Urothelium cell line (cell line): ENCODE measurements at regions not wholly inside any gene's neighbourhood (a gene's known extent, or its start where the extent isn't known, plus 50 kb on each side); places are given as distances from the start of the nearest gene placed in this dataset.

Source experiments
- DNase-seq: peaks from one replicate; pipeline ENCODE4 v3.0.0; 2011; ENCODE audit warnings: low spot score, mixed read lengths
- FAIRE-seq: peaks from 2 replicates; lab custom pipeline; 2011; peaks lifted over from hg19 to GRCh38; lab: Jason Lieb, UNC

DNA sequence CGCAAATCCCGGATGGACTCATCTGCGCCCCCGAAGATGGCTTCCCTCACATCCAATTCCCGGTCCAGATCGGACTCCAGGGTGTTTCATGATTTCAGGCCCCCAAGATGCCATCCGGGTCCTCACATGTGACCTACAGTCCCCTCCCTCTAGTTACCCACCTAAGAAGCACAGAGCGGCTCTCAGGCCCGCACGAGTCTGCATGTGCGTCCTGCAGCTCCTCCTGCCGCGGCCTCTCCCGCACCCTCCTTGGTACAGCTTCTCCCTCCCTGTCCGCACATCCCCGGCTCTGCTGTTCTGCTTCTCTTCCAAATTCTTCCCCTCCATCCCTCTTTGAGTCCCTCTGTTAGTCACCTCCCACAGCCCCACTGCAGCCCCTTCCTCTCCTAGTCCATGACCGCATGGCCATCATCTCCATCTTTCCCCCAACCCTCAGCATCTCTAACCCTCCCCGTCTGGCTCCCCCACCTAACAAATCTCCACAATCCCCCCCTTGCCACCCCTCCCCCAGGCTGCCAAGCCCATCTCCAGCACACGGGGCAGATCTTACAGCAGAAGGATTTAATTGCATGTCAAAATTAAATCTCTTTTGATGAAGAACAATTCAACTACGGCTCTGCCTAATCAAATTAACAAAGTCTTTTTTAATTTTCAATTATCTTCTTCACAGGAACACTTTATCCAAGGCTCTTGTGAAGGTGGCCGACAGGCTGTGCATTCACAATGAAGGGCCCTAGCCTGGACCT lies 231.0 kb downstream of the RBFOX3 start:
- DNase-seq (no peak), FAIRE-seq (no peak)

GRCh38 chr17:79377230-79377786 lies 233.5 kb downstream of the RBFOX3 start:
- DNase-seq (no peak), FAIRE-seq (peak; percentile 65)

GRCh38 chr17:79374807-79375206 lies 236.0 kb downstream of the RBFOX3 start:
- DNase-seq = no peak
- FAIRE-seq = no peak

DNA sequence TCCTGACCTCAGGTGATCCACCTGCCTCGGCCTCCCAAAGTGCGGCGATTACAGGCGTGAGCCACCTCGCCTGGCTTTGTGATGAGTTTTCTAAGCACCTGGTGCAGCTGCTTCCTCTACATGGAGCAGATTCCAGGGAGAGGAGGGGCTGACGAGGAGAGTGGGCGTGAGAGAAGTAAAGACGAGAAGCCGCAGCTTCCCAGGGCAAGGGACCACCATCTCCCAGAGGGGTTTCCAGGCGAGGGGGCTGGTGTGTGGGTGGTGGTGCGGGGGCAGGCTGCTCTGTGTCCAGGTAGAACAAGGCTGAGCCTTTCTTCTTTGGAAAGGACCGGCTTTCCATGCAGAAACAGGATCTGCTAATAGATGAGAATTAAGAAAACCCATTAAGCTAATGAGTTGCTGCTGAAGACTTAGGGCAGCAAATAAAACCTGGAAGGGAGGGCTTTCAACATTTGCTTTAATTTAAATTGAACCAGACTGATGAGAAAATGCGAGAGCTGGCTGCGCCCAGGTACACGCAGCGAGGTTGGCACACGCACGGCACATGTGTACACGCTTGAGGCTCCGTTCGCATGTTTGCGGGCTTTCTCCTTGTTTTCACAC lies 236.7 kb downstream of the RBFOX3 start:
- DNase-seq = no peak
- no peak for FAIRE-seq

DNA sequence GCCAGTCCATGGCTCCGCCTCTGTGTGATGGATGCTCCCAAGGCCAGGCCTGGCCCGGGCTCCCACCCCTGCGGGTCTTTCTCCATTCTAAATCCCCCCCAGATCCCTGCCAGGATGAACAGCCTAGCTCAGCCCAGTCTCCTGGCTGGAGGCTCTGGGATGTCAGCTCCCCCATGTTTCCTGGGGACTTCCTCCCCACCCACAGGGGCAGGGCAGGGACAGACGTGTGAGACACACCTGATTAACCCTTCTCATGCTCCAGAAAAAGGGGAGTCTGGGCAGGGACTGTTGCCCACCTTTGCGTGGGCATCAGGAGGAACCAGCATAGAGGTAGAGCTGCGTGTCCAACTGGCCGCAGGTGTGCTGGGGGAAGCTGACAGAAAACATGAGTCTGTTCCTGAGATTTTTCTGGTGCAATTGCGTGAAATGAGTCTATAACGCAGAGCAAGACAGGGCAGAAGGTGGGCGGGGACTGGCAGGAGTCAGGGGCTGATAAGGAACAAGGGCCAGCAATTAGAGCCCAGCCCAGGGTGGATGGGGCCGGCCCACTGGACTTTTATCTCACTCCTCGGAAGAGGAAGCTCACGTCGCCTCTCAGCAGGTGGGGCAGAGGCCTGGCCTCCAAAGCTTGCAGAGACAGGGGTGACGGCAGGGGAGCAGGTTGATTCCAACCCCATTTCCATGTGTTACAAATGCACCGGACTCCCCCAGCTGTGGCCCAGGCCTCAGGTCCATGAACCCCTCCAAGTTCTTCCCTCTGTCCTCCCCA lies 238.2 kb downstream of the RBFOX3 start:
- FAIRE-seq = no peak
- DNase-seq = no peak

DNA sequence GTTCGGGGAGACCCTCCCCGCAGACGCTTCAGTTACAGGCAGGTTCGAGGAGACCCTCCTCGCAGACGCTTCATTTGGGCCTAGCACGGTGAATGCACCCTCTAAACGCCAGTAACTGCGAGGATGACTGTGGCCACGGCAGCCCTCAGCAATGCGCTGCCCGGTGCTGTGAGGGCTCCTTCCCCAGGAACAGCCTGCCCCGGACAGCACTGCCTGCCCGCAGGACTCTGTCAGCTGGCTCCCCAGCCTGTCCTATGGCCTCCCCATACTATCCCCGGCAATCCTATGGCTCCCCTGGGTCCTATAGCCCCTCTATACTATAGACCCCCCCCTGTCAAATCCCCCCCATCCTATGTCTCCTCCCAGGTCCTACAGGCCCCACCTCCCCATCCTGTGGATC lies 238.9 kb downstream of the RBFOX3 start:
- FAIRE-seq (no peak), DNase-seq (no peak)

DNA sequence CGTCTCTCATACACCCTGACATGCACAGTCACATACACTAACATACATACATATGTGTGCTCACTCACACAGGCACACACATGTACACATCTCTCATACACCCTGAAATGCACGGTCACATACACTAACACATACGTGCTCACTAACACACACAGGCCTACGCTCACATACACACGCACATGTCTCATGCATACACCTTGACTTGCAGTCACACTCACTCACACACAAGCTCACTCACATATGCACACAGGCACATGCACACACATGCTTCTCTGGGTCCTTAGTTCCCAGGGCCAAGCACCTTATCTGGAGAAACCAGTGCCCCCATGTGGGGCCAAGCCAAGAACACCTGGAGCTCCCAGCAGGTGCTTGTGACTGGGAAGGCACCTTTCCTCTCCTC lies 240.3 kb downstream of the RBFOX3 start:
- DNase-seq (no peak), FAIRE-seq (no peak)

DNA sequence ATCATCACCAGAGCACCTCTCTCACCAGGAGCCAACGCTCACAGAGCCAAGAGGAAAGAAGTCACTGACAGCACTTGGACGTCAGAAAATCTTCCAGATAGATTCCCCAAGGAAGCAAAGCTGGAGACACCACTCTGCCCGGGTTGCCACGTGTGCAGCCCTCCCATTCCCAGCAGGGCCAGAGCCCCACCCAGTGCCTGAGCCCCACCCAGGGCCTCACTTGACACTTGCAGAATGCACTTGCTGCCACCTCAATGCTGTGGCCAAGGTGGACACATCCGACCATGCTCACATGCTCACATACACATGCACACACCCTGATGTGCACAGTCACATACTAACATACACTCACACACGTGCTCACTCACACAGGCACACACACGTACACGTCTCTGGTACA lies 240.7 kb downstream of the RBFOX3 start:
- DNase-seq (no peak), FAIRE-seq (peak; percentile 99)

GRCh38 chr17:79369532-79369931 lies 241.3 kb downstream of the RBFOX3 start:
- no peak for DNase-seq
- no peak for FAIRE-seq

DNA sequence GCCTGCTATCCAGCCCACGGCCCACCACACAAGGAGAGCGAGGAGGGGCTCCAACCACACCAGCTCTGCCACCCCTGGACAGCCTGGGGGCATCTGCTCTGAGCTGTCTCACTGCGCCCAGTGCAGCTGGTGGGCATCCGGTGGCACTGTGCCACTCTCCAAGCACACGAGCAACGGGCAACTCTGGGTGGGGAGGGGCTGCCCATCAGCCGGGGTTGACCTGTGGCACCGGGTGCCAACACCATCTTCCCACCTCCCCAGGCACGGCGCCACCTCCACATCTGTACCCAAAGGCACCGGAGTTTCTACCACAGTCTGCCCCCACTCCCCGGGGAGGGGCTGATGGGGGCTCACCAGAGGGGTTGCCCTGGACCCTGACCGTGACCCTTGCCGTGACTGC lies 241.8 kb downstream of the RBFOX3 start:
- DNase-seq = no peak
- no peak for FAIRE-seq

DNA sequence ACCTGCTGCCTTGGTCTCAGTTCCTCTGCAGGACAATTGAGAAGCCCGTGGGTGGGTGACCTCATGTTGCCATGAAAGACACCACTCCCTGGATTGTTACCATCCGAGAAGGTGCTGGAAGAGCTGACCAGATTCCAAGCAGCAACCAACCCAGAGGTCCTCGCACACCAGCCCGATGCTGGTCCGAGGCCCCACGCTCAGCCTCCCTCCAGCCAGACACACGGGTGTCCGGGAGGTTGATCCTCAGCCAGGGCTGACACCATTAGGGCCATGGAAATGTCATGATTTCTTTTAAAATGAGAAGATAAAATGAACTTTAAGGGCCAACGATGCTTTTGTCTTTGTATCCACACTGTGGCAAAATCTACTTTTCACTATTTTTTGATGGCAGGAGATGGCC lies 242.3 kb downstream of the RBFOX3 start:
- no peak for FAIRE-seq
- no peak for DNase-seq

- FAIRE-seq (no peak), DNase-seq (no peak)
Observed at GRCh38 chr17:79366988-79367571, 243.8 kb downstream of the RBFOX3 start.

DNA sequence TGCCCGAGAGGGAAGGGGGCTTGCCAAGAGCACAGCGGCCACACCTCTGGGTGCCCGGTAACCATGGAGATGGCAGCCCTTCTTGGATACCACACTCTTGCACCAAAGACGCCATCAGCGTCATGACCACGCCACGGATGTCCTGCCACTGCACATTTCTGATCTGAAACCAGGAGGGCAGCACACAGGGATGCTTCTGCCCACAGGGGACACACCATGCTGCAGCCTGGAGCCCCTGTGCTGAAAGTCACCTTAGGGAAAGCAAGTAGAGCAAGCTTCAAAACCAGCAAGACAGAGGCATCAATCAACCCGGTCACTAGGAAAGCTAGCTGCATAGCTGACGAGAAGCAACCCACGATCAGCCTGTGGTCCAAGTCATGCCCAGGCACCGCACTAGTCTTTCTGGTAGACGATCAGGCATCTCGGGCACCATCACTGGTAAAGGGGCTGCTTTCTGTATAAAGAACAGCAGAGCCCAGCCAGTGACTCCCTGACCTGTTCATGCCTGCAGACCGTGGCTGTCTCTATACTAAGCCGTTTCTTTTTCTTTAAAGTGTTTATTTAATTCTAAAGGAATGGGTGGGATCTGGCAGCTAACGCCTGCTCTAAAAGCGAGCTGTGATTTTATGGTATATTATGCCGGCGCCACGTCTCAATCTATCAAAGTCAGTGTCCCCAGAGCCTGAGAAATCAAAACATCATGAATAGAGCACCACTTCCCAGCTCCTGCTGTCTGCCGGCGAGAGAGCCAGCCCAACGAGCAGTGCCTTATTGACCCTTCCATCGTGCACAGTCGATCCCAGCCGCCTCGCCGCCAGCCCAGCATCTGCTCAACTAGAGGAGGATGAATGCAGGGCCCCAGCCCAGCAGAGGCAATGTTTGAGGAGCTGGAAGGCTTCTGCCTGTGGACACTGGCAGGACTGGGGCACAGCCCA lies 244.7 kb downstream of the RBFOX3 start:
- peak; percentile 77 for FAIRE-seq
- no peak for DNase-seq

DNA sequence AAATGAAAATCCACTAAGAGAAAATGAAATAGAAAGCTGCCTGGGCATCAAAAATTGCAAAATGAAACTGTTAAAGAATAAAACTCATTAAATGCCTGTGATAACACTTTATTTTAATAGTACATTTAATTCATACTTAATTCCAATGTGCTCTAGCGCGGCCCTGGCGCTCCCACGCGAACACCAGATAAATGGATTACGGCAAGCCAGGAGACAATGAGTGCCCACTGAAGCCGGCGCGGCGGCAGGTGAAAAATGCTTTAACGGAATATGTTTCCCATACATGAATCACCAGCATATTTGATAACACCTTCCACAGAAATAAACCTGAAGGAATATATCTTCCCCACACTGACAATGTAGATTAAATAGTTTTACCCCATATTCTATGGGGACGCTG lies 245.5 kb downstream of the RBFOX3 start:
- DNase-seq (no peak), FAIRE-seq (peak; percentile 56)

- DNase-seq (no peak), FAIRE-seq (no peak)
Observed at GRCh38 chr17:79364315-79365094, 246.3 kb downstream of the RBFOX3 start.

- FAIRE-seq (no peak), DNase-seq (no peak)
Observed at GRCh38 chr17:79363552-79364275, 247.1 kb downstream of the RBFOX3 start.

DNA sequence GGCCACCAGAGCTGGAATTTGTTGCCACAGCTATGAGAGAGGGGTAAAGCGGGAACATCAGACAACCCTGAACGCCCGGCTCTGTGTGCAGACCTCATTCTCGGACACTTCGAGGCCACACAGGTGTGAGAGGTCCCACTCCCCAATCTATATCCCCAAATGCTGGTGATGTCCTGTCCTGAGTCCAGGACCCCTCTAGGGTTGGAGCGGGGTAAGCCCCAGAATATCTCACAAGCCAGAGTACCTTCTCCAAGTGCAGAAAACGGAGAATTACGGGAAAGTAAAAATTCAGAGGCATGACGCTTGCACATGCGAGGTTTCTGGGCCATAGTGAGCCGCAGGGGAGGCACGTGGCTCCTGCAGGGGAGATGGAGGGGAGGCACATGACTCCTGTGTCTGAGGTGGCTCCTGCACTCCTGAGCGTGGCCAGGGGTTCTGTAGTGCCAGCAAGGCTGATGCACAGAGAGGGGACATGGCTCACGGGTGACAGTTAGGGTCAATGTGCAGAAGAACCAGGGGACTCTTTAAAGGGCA lies 248.0 kb downstream of the RBFOX3 start:
- no peak for FAIRE-seq
- no peak for DNase-seq
